ENCODE measurements at regions not wholly inside any gene's neighbourhood (a gene's known extent, or its start where the extent isn't known, plus 50 kb on each side); places are given as distances from the start of the nearest gene placed in this dataset.

DNA sequence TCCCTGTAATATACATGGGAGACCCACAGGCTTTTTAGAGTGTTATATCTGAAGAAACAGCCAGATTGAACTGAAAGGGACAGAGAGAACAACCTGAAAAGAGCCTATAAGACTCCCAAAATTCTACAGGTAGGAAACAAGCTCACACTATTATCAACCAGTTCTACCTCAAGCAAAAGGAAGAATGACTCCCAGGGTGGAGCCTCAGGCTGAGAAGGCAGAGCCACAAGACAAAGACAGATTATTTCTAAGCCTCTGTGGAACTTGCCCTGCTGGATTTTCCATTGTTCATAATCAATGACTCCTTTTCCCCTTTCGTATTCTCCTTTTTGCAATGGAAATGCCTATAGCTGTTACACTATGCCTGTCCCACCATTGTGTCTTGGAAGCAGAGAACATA lies 95.1 kb upstream of the LMCD1 start:
- TF ChIP-seq, protein P1, sequence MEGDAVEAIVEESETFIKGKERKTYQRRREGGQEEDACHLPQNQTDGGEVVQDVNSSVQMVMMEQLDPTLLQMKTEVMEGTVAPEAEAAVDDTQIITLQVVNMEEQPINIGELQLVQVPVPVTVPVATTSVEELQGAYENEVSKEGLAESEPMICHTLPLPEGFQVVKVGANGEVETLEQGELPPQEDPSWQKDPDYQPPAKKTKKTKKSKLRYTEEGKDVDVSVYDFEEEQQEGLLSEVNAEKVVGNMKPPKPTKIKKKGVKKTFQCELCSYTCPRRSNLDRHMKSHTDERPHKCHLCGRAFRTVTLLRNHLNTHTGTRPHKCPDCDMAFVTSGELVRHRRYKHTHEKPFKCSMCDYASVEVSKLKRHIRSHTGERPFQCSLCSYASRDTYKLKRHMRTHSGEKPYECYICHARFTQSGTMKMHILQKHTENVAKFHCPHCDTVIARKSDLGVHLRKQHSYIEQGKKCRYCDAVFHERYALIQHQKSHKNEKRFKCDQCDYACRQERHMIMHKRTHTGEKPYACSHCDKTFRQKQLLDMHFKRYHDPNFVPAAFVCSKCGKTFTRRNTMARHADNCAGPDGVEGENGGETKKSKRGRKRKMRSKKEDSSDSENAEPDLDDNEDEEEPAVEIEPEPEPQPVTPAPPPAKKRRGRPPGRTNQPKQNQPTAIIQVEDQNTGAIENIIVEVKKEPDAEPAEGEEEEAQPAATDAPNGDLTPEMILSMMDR (IDR thresholded peaks at IDR 0.05; ENCODE audit: low read depth, low read length): no peak
- no peak for DNase-seq

GRCh38 chr3:8413337-8413926 lies 88.2 kb upstream of the LMCD1 start:
- TF ChIP-seq, protein P1 (IDR thresholded peaks at IDR 0.05; ENCODE audit: low read depth, low read length): no peak
- no peaks in the 10 kb centered on the region for H3K27me3 ChIP-seq
- H3K4me3 ChIP-seq (ENCODE audit: low read depth, low read length): no peak overlapping the region
- no peaks in the 10 kb centered on the region for H3K36me3 ChIP-seq
- H3K9me3 ChIP-seq: no peaks in the 10 kb centered on the region
- no peak for DNase-seq
- no peaks in the 10 kb centered on the region for H3K4me1 ChIP-seq

More for the DNA sequence above, 95.1 kb upstream of the LMCD1 start:
- Histone ChIP-seq H3K9me3 (no peaks in the 10 kb centered on the region), H3K4me3 (ENCODE audit: low read depth, low read length) (no peak overlapping the region), H3K36me3 (no peaks in the 10 kb centered on the region), H3K4me1 (no peaks in the 10 kb centered on the region), H3K27me3 (no peaks in the 10 kb centered on the region)

DNA sequence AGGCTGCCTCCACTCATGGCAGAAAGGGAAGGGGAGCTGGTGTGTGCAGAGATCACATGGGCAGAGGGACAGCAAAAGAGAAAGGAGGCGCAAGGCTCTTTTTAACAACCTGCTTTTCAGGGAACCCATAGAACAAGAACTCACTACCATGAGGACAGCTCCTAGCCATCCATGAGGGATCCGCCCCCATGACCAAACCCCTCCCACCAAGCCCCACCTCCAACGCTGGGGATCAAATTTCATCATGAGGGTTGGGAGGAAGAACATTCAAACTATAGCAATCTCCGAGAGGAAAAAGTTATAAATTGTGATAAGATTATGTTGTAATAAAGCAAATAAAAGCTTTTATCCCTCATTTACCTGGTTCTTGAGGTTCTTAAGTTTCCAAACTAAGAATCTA lies 84.7 kb upstream of the LMCD1 start:
- Histone ChIP-seq H3K27me3 (no peaks in the 10 kb centered on the region), H3K4me3 (ENCODE audit: low read depth, low read length) (no peak overlapping the region), H3K36me3 (no peaks in the 10 kb centered on the region), H3K4me1 (no peaks in the 10 kb centered on the region), H3K9me3 (no peaks in the 10 kb centered on the region)
- DNase-seq: peak; percentile 11
- TF ChIP-seq, protein P1 (IDR thresholded peaks at IDR 0.05; ENCODE audit: low read depth, low read length): no peak

GRCh38 chr3:8420612-8421011 lies 81.0 kb upstream of the LMCD1 start:
- Histone ChIP-seq H3K9me3 (no peaks in the 10 kb centered on the region), H3K27me3 (no peaks in the 10 kb centered on the region), H3K4me1 (no peaks in the 10 kb centered on the region), H3K36me3 (no peaks in the 10 kb centered on the region), H3K4me3 (ENCODE audit: low read depth, low read length) (no peak overlapping the region)
- TF ChIP-seq, protein P1 (IDR thresholded peaks at IDR 0.05; ENCODE audit: low read depth, low read length): no peak
- no peak for DNase-seq

DNA sequence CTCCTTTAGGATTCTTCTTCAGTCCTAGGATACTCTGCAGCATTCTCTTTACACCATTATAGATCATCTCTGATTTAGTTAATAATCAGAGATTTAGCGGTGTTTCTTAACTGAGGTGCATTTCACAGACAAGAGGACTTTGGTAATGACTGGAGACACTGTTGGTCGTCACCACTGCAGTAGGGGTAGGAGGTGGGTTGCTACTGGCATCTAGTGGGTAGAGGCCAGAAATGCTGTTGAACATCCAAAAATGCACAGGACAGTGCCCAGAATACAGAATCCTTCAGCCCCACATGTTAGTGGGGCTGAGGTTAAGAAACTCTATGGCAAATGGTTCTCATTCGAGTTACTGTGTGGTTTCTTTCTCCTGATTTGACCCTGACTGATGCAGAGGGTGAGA lies 80.4 kb upstream of the LMCD1 start:
- DNase-seq: no peak
- no peaks in the 10 kb centered on the region for H3K4me1 ChIP-seq
- TF ChIP-seq, protein P1 (IDR thresholded peaks at IDR 0.05; ENCODE audit: low read depth, low read length): peak; percentile 38
- no peak overlapping the region for H3K4me3 ChIP-seq (ENCODE audit: low read depth, low read length)
- H3K36me3 ChIP-seq: no peaks in the 10 kb centered on the region
- H3K27me3 ChIP-seq: no peaks in the 10 kb centered on the region
- H3K9me3 ChIP-seq: no peaks in the 10 kb centered on the region

- no peak for DNase-seq
- TF ChIP-seq, protein P1 (IDR thresholded peaks at IDR 0.05; ENCODE audit: low read depth, low read length): no peak
- Histone ChIP-seq H3K27me3 (no peaks in the 10 kb centered on the region), H3K4me1 (no peaks in the 10 kb centered on the region), H3K9me3 (no peaks in the 10 kb centered on the region), H3K4me3 (ENCODE audit: low read depth, low read length) (no peak overlapping the region), H3K36me3 (no peaks in the 10 kb centered on the region)
Measured at GRCh38 chr3:8421711-8422110, 79.9 kb upstream of the LMCD1 start.
